ENCODE measurements at regions not wholly inside any gene's neighbourhood (a gene's known extent, or its start where the extent isn't known, plus 50 kb on each side); places are given as distances from the start of the nearest gene placed in this dataset.

GRCh38 chr13:67557642-67558241 lies 327.6 kb upstream of the PCDH9 start:
- Histone ChIP-seq H3K4me3 (ENCODE audit: low read depth, low read length) (no peak overlapping the region), H3K36me3 (no peaks in the 10 kb centered on the region), H3K27me3 (no peaks in the 10 kb centered on the region), H3K4me1 (no peaks in the 10 kb centered on the region), H3K9me3 (no peaks in the 10 kb centered on the region; the same call in 1 of the 2 replicates)
- TF ChIP-seq CTCF (IDR thresholded peaks at IDR 0.05; ENCODE audit: low read depth, low read length), result no peak
- DNase-seq, result no peak

GRCh38 chr13:67557118-67557517 lies 327.0 kb upstream of the PCDH9 start:
- DNase-seq, result no peak
- H3K9me3 ChIP-seq, result no peaks in the 10 kb centered on the region; the same call in 1 of the 2 replicates
- no peak overlapping the region for H3K4me3 ChIP-seq (ENCODE audit: low read depth, low read length)
- no peak for TF ChIP-seq CTCF (IDR thresholded peaks at IDR 0.05; ENCODE audit: low read depth, low read length)
- no peaks in the 10 kb centered on the region for H3K36me3 ChIP-seq
- no peaks in the 10 kb centered on the region for H3K4me1 ChIP-seq
- H3K27me3 ChIP-seq, result no peaks in the 10 kb centered on the region

GRCh38 chr13:67554746-67555452 lies 324.8 kb upstream of the PCDH9 start:
- no peaks in the 10 kb centered on the region; the same call in 1 of the 2 replicates for H3K9me3 ChIP-seq
- H3K4me1 ChIP-seq, result no peaks in the 10 kb centered on the region
- no peak for DNase-seq
- no peaks in the 10 kb centered on the region for H3K27me3 ChIP-seq
- H3K36me3 ChIP-seq, result no peaks in the 10 kb centered on the region
- TF ChIP-seq CTCF (IDR thresholded peaks at IDR 0.05; ENCODE audit: low read depth, low read length), result no peak
- H3K4me3 ChIP-seq (ENCODE audit: low read depth, low read length), result no peak overlapping the region

GRCh38 chr13:67554286-67554685 lies 324.1 kb upstream of the PCDH9 start:
- Histone ChIP-seq H3K36me3 (no peaks in the 10 kb centered on the region), H3K9me3 (no peaks in the 10 kb centered on the region; the same call in 1 of the 2 replicates), H3K27me3 (no peaks in the 10 kb centered on the region), H3K4me3 (ENCODE audit: low read depth, low read length) (no peak overlapping the region), H3K4me1 (no peaks in the 10 kb centered on the region)
- no peak for TF ChIP-seq CTCF (IDR thresholded peaks at IDR 0.05; ENCODE audit: low read depth, low read length)
- no peak for DNase-seq

- no peak for DNase-seq
- Histone ChIP-seq H3K4me3 (ENCODE audit: low read depth, low read length) (no peak overlapping the region), H3K36me3 (no peaks in the 10 kb centered on the region), H3K27me3 (no peaks in the 10 kb centered on the region), H3K4me1 (no peaks in the 10 kb centered on the region), H3K9me3 (no peaks in the 10 kb centered on the region)
- no peak for TF ChIP-seq CTCF (IDR thresholded peaks at IDR 0.05; ENCODE audit: low read depth, low read length)
These were observed 319.2 kb upstream of the PCDH9 start for GRCh38 chr13:67549331-67549730.

GRCh38 chr13:67538906-67539305 lies 308.8 kb upstream of the PCDH9 start:
- TF ChIP-seq CTCF (IDR thresholded peaks at IDR 0.05; ENCODE audit: low read depth, low read length), result no peak
- no peaks in the 10 kb centered on the region for H3K9me3 ChIP-seq
- H3K4me3 ChIP-seq (ENCODE audit: low read depth, low read length), result no peak overlapping the region
- no peaks in the 10 kb centered on the region for H3K27me3 ChIP-seq
- DNase-seq, result no peak
- no peaks in the 10 kb centered on the region for H3K4me1 ChIP-seq
- H3K36me3 ChIP-seq, result no peaks in the 10 kb centered on the region
